ENCODE measurements at regions not wholly inside any gene's neighbourhood (a gene's known extent, or its start where the extent isn't known, plus 50 kb on each side); places are given as distances from the start of the nearest gene placed in this dataset.

DNA sequence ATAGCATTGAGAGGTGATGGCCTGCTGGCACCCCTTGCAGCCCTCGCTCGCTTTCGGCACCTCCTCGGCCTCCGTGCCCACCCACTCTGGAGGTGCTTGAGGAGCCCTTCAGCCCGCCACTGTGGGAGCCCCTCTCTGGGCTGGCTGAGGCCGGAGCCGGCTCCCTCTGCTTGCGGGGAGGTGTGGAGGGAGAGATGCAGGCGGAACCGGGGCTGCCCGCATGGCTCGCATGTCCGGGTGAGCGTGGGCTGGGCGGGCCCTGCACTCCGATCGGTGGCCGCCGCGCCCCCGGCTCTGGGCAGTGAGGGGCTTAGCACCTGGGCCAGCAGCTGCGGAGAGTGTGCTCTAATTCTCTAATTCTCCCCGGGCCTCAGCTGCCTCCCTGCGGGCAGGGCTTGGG, 101.1 kb downstream of the KIF4B start:
- no peak for TF ChIP-seq HMGA2 (CRISPR knock-in tag; IDR thresholded peaks at IDR 0.05)
- TF ChIP-seq, protein P1, sequence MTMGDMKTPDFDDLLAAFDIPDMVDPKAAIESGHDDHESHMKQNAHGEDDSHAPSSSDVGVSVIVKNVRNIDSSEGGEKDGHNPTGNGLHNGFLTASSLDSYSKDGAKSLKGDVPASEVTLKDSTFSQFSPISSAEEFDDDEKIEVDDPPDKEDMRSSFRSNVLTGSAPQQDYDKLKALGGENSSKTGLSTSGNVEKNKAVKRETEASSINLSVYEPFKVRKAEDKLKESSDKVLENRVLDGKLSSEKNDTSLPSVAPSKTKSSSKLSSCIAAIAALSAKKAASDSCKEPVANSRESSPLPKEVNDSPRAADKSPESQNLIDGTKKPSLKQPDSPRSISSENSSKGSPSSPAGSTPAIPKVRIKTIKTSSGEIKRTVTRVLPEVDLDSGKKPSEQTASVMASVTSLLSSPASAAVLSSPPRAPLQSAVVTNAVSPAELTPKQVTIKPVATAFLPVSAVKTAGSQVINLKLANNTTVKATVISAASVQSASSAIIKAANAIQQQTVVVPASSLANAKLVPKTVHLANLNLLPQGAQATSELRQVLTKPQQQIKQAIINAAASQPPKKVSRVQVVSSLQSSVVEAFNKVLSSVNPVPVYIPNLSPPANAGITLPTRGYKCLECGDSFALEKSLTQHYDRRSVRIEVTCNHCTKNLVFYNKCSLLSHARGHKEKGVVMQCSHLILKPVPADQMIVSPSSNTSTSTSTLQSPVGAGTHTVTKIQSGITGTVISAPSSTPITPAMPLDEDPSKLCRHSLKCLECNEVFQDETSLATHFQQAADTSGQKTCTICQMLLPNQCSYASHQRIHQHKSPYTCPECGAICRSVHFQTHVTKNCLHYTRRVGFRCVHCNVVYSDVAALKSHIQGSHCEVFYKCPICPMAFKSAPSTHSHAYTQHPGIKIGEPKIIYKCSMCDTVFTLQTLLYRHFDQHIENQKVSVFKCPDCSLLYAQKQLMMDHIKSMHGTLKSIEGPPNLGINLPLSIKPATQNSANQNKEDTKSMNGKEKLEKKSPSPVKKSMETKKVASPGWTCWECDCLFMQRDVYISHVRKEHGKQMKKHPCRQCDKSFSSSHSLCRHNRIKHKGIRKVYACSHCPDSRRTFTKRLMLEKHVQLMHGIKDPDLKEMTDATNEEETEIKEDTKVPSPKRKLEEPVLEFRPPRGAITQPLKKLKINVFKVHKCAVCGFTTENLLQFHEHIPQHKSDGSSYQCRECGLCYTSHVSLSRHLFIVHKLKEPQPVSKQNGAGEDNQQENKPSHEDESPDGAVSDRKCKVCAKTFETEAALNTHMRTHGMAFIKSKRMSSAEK (CRISPR knock-in tag; IDR thresholded peaks at IDR 0.05; ENCODE audit: borderline replicate concordance), result no peak
- TF ChIP-seq, protein P2, sequence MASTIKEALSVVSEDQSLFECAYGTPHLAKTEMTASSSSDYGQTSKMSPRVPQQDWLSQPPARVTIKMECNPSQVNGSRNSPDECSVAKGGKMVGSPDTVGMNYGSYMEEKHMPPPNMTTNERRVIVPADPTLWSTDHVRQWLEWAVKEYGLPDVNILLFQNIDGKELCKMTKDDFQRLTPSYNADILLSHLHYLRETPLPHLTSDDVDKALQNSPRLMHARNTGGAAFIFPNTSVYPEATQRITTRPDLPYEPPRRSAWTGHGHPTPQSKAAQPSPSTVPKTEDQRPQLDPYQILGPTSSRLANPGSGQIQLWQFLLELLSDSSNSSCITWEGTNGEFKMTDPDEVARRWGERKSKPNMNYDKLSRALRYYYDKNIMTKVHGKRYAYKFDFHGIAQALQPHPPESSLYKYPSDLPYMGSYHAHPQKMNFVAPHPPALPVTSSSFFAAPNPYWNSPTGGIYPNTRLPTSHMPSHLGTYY (CRISPR knock-in tag; IDR thresholded peaks at IDR 0.05), result no peak
- TF ChIP-seq TP53 (CRISPR knock-in tag; IDR thresholded peaks at IDR 0.05), result no peak
- TF ChIP-seq, protein P3, sequence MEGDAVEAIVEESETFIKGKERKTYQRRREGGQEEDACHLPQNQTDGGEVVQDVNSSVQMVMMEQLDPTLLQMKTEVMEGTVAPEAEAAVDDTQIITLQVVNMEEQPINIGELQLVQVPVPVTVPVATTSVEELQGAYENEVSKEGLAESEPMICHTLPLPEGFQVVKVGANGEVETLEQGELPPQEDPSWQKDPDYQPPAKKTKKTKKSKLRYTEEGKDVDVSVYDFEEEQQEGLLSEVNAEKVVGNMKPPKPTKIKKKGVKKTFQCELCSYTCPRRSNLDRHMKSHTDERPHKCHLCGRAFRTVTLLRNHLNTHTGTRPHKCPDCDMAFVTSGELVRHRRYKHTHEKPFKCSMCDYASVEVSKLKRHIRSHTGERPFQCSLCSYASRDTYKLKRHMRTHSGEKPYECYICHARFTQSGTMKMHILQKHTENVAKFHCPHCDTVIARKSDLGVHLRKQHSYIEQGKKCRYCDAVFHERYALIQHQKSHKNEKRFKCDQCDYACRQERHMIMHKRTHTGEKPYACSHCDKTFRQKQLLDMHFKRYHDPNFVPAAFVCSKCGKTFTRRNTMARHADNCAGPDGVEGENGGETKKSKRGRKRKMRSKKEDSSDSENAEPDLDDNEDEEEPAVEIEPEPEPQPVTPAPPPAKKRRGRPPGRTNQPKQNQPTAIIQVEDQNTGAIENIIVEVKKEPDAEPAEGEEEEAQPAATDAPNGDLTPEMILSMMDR (IDR thresholded peaks at IDR 0.05), result no peak
- no peak for TF ChIP-seq ZNF232 (CRISPR knock-in tag; IDR thresholded peaks at IDR 0.05)
- no peak for TF ChIP-seq NR2C2 (CRISPR knock-in tag; IDR thresholded peaks at IDR 0.05)
- TF ChIP-seq, protein P4, sequence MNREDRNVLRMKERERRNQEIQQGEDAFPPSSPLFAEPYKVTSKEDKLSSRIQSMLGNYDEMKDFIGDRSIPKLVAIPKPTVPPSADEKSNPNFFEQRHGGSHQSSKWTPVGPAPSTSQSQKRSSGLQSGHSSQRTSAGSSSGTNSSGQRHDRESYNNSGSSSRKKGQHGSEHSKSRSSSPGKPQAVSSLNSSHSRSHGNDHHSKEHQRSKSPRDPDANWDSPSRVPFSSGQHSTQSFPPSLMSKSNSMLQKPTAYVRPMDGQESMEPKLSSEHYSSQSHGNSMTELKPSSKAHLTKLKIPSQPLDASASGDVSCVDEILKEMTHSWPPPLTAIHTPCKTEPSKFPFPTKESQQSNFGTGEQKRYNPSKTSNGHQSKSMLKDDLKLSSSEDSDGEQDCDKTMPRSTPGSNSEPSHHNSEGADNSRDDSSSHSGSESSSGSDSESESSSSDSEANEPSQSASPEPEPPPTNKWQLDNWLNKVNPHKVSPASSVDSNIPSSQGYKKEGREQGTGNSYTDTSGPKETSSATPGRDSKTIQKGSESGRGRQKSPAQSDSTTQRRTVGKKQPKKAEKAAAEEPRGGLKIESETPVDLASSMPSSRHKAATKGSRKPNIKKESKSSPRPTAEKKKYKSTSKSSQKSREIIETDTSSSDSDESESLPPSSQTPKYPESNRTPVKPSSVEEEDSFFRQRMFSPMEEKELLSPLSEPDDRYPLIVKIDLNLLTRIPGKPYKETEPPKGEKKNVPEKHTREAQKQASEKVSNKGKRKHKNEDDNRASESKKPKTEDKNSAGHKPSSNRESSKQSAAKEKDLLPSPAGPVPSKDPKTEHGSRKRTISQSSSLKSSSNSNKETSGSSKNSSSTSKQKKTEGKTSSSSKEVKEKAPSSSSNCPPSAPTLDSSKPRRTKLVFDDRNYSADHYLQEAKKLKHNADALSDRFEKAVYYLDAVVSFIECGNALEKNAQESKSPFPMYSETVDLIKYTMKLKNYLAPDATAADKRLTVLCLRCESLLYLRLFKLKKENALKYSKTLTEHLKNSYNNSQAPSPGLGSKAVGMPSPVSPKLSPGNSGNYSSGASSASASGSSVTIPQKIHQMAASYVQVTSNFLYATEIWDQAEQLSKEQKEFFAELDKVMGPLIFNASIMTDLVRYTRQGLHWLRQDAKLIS (CRISPR knock-in tag; IDR thresholded peaks at IDR 0.05; ENCODE audit: borderline replicate concordance), result no peak
